ENCODE measurements at regions not wholly inside any gene's neighbourhood (a gene's known extent, or its start where the extent isn't known, plus 50 kb on each side); places are given as distances from the start of the nearest gene placed in this dataset.
A peak's percentile ranks its signal among the peaks of the same experiment; 100 is the strongest.

DNA sequence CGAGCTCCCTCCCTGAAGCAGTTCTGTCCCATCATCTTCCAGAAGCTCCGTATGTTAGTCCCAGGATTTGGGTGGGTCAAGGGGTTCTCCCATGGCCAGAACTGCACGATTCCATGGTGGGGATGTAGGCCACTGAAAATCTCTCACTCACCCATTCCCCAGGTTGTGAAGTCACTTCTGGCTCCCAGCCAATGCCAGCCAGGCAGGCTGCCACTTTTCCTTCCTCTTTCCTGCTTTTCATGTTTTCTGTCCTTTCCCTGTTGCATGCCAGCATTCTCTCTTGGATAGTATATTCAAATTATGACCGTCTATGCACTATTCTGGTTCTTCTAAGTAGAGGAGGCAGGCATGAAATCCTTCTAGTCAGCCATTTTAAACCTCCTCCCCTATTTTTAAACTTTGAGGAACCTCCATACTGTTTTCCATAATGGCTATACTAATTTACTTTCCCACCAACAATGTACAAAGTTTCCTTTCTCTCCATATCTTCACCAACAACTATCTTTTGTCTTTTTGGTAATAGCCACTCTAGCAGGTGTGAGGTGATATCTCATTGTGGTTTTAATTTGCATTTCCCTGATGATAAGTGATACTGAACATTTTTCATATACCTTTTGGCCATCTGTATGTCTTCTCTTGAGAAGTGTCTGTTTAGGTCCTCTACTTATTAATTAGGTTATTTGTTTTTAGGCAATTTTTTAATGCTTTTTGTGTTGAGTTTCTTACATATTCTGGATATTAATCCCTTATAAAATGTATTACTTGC lies 182.1 kb upstream of the TET2 start:
- DNase-seq (ENCODE audit: low spot score): no peak

- peak; percentile 95 for DNase-seq (ENCODE audit: low spot score)
These were observed 180.2 kb upstream of the TET2 start for GRCh38 chr4:104966349-104967033.

- no peak for DNase-seq (ENCODE audit: low spot score)
These were observed 179.7 kb upstream of the TET2 start for GRCh38 chr4:104967034-104967401.

- DNase-seq (ENCODE audit: low spot score): no peak
These were observed 177.1 kb upstream of the TET2 start for GRCh38 chr4:104969394-104970082.

GRCh38 chr4:104971462-104971861 lies 175.2 kb upstream of the TET2 start:
- DNase-seq (ENCODE audit: low spot score): no peak

DNA sequence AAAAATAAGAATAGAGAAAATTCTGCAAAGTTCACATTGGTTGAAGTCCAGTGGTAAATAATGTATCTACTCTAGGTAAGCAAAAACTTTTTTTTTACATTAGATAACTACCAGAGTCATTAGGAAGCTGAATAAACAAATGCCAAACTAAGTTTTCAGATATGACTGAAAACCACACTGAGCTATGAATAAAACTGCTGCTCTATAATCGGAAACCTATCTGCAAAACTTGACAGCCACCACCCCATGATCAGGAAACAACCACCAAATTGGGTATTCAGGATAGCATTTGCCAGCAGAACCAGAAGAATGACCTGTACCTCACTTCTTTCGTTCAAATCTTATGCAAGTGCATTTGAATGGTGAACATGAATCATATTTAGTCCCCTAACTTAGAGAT lies 173.0 kb upstream of the TET2 start:
- peak; percentile 27 for DNase-seq (ENCODE audit: low spot score)

GRCh38 chr4:104975617-104976016 lies 171.1 kb upstream of the TET2 start:
- DNase-seq (ENCODE audit: low spot score): no peak

GRCh38 chr4:104976262-104976661 lies 170.4 kb upstream of the TET2 start:
- no peak for DNase-seq (ENCODE audit: low spot score)

GRCh38 chr4:104979083-104979760 lies 167.5 kb upstream of the TET2 start:
- DNase-seq (ENCODE audit: low spot score): no peak

DNA sequence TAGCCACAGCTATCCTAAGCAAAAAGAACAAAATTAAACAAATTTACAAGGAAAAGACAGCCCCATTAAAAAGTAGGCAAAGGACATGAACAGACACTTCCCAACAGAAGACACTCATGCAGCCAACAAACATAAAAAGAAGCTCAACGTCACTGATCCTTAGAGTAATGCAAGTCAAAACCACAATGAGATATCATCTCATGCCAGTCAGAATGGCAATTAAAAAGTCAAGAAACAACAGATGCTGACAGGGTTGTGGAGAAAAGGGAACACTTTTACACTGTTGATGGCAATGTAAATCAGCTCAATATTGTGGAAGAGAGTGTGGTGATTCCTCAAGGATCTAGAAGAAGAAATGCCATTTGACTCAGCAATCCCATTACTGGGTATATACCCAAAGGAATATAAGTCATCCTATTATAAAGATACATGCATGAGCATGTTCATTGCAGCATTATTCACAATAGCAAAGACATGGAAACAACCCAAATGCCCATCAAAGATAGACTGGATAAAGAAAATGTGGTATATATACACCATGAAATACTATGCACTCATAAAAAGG lies 163.0 kb upstream of the TET2 start:
- no peak for DNase-seq (ENCODE audit: low spot score)

DNA sequence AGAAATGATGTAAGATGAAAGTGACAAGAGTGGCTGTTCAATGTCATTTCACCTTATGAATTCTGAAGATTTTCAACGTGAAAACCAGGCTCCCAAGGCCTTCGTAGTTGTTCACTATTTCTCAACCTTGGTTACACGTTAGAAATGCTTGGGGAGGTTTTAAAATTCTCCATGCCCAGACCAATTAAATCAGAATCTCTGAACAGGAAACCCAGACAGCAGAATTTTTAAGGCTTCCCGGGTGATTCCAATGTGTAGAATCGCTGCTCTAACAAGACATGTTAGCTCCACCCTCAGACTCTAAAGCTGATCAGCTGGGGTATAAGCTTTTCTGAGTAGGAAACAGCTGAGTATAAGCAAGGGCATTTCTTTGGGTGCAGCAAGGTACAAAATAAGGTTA lies 160.4 kb upstream of the TET2 start:
- DNase-seq (ENCODE audit: low spot score): no peak

DNA sequence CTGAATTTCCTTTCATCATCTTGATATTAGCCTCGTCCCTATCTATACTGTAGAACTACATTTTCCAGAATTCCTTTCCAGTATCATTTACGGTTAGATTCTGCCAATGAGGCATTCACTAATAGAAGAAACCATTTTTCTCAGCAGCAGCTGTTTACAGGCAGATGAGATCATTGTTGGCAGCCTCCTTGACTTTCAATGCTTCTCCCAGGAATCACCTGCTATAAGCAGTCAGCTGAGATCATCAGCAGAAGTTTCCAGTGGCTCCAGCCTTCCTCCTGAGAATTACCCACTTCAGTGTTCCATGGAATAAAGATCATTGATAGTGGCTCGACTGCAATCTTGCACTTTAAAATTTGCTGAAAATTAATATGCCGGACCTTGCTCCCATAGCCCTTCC lies 157.3 kb upstream of the TET2 start:
- DNase-seq (ENCODE audit: low spot score): no peak

DNA sequence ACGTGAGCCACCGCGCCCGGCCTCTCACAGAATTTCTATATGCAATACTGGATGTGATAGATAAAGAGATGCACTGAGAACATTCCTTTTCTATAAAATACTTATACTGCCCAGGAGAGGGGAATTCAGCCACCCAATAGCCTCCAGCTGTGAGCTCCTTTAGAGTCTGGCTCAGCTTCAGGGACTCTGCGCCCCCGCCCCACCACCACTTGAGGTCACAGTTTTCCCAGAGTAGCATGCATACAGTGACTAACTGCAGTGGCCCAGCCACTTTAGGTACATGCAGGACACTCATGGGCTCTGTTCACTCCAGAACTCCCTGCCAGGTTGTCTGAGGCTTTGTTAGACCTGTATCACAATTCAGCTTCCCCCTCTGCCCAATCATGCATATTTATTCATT lies 144.4 kb upstream of the TET2 start:
- no peak for DNase-seq (ENCODE audit: low spot score)

GRCh38 chr4:105014234-105014633 lies 132.4 kb upstream of the TET2 start:
- DNase-seq (ENCODE audit: low spot score): no peak

GRCh38 chr4:105014635-105015034 lies 132.0 kb upstream of the TET2 start:
- no peak for DNase-seq (ENCODE audit: low spot score)

DNA sequence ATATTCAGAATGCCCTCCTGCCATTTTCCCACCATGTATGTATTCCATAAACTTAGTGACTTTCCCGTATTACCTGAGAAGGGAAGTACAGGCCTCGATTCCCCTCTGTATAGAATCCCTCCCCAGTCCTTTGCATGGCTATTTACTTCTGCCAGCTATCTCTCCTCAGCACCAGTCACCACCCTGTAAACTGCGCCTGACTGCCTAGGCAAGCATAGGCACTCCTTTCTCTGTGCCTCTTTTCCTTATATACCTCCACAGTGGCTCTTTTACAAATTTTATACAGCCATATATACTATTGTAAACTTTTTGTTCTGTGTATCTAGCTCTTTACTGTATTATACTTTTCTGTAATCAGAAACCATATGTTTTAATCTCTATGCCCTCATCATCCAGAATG lies 130.9 kb upstream of the TET2 start:
- no peak for DNase-seq (ENCODE audit: low spot score)

- no peak for DNase-seq (ENCODE audit: low spot score)
These were observed 123.6 kb upstream of the TET2 start for GRCh38 chr4:105022811-105023667.

- no peak for DNase-seq (ENCODE audit: low spot score)
These were observed 123.0 kb upstream of the TET2 start for GRCh38 chr4:105023668-105024055.

GRCh38 chr4:105025263-105026017 lies 121.2 kb upstream of the TET2 start:
- DNase-seq (ENCODE audit: low spot score): no peak

GRCh38 chr4:105036991-105037390 lies 109.7 kb upstream of the TET2 start:
- no peak for DNase-seq (ENCODE audit: low spot score)

DNA sequence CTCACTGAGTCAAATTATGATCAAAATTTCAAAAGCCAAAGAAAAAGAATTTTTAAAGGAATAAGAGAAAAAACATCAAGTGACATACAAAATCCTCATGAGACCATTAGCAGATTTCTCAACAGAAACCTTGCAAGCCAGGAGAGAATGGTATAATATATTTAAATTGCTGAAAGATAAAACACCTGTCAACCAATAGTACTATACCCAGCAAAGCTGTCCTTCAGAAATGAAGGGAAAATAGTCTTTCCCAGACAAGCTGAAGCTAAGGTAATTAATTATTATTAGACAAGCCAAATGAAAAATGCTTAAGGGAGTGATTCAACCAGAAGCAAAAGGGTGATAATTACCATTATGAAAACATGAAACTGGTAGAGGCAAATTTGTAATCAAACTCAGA lies 104.2 kb upstream of the TET2 start:
- no peak for DNase-seq (ENCODE audit: low spot score)

Data from activated CD4-positive, alpha-beta T cell treated with anti-CD3 and anti-CD28 coated beads, Interleukin-2, Interleukin-4, amounts not matched to agents 100 ng/mL and 50 ng/mL, durations not matched to agents 16 hours and 8 hours (primary cell).